Muscle layer of duodenum (tissue), 2 donors: ENCODE measurements at regions not wholly inside any gene's neighbourhood (a gene's known extent, or its start where the extent isn't known, plus 50 kb on each side); places are given as distances from the start of the nearest gene placed in this dataset.
"Not testable (repeated sequence)": the region's sequence is repeated elsewhere in the genome, so short reads cannot be mapped to it uniquely, and the experiment has no call there.

Experiments
- H3K27ac ChIP-seq: one replicate; pipeline ENCODE4 v1.7.0; 2013; ENCODE audit warnings: mild to moderate bottlenecking, low read length
- H3K27me3 ChIP-seq: one replicate; pipeline ENCODE4 v1.7.0; 2013; ENCODE audit warnings: low read depth, mild to moderate bottlenecking, control low read depth, low read length
- H3K36me3 ChIP-seq, 2 donors: one replicate each; pipeline ENCODE4 v1.7.0; 2013; ENCODE audit warnings: low read length in 2 of 2, control low read depth in 1 of 2, mild to moderate bottlenecking in 1 of 2; ENCODE audit not compliant: insufficient read depth in 2 of 2, control insufficient read depth in 1 of 2
- H3K4me1 ChIP-seq, 2 donors: one replicate each; pipeline ENCODE4 v1.7.0; 2013; ENCODE audit warnings: low read length in 2 of 2, mild to moderate bottlenecking in 2 of 2, control low read depth in 1 of 2, moderate library complexity in 1 of 2; ENCODE audit not compliant: insufficient read depth in 2 of 2, control insufficient read depth in 1 of 2
- H3K4me3 ChIP-seq, 2 donors: one replicate each; pipeline ENCODE4 v1.7.0; 2013; ENCODE audit warnings: low read length in 2 of 2, low read depth in 1 of 2, mild to moderate bottlenecking in 1 of 2
- H3K9me3 ChIP-seq, 2 donors: one replicate each; pipeline ENCODE4 v1.7.0; 2013; ENCODE audit warnings: low read length in 2 of 2, control low read depth in 1 of 2, mild to moderate bottlenecking in 1 of 2; ENCODE audit not compliant: control insufficient read depth in 1 of 2
- donor health status: healthy.

- Histone ChIP-seq H3K27me3 (no peaks in the 10 kb centered on the region), H3K4me1 (peaks cover 0 to 5% of the 10 kb centered on the region in 2 donors), H3K9me3 (no peaks in the 10 kb centered on the region), H3K27ac (no peak overlapping the region), H3K36me3 (no peaks in the 10 kb centered on the region), H3K4me3 (no peak overlapping the region)
Observed at GRCh38 chr13:33394294-33394932, 108.9 kb upstream of the STARD13 start.

GRCh38 chr13:33401238-33401637 is 115.7 kb upstream of the STARD13 start:
- H3K9me3 ChIP-seq, result no peaks in the 10 kb centered on the region
- H3K27me3 ChIP-seq, result no peaks in the 10 kb centered on the region
- no peak overlapping the region for H3K27ac ChIP-seq
- H3K4me1 ChIP-seq, result no peaks in the 10 kb centered on the region
- H3K36me3 ChIP-seq, result no peaks in the 10 kb centered on the region
- H3K4me3 ChIP-seq, result no peak overlapping the region

GRCh38 chr13:33402975-33403374 is 117.4 kb upstream of the STARD13 start:
- Histone ChIP-seq H3K4me1 (no peaks in the 10 kb centered on the region), H3K36me3 (no peaks in the 10 kb centered on the region), H3K27me3 (no peaks in the 10 kb centered on the region), H3K9me3 (no peaks in the 10 kb centered on the region), H3K4me3 (no peak overlapping the region), H3K27ac (no peak overlapping the region)

- H3K4me3 ChIP-seq, result no peak overlapping the region
- H3K27me3 ChIP-seq, result no peaks in the 10 kb centered on the region
- no peaks in the 10 kb centered on the region for H3K36me3 ChIP-seq
- H3K27ac ChIP-seq, result peak overlapping the region; percentile 12
- H3K4me1 ChIP-seq, result no peaks in the 10 kb centered on the region
- H3K9me3 ChIP-seq, result no peaks in the 10 kb centered on the region
Observed at GRCh38 chr13:33403807-33404362, 118.3 kb upstream of the STARD13 start.

- Histone ChIP-seq H3K4me3 (no peak overlapping the region), H3K27me3 (no peaks in the 10 kb centered on the region), H3K9me3 (no peaks in the 10 kb centered on the region), H3K36me3 (no peaks in the 10 kb centered on the region), H3K4me1 (no peaks in the 10 kb centered on the region), H3K27ac (no peak overlapping the region)
Observed at GRCh38 chr13:33405371-33405770, 119.8 kb upstream of the STARD13 start.

GRCh38 chr13:33409673-33410510 is 124.3 kb upstream of the STARD13 start:
- Histone ChIP-seq H3K27ac (peak overlapping the region; percentile 48), H3K27me3 (no peaks in the 10 kb centered on the region), H3K4me1 (no peaks in the 10 kb centered on the region), H3K4me3 (no peak overlapping the region), H3K36me3 (no peaks in the 10 kb centered on the region), H3K9me3 (no peaks in the 10 kb centered on the region)

- no peak overlapping the region for H3K4me3 ChIP-seq
- H3K27ac ChIP-seq, result peak overlapping the region; percentile 48
- no peaks in the 10 kb centered on the region for H3K4me1 ChIP-seq
- H3K9me3 ChIP-seq, result no peaks in the 10 kb centered on the region
- H3K27me3 ChIP-seq, result no peaks in the 10 kb centered on the region
- H3K36me3 ChIP-seq, result no peaks in the 10 kb centered on the region
Observed at GRCh38 chr13:33410619-33411018, 125.1 kb upstream of the STARD13 start.

GRCh38 chr13:33411312-33411711 is 125.8 kb upstream of the STARD13 start:
- no peaks in the 10 kb centered on the region for H3K36me3 ChIP-seq
- H3K27ac ChIP-seq, result no peak overlapping the region
- H3K4me3 ChIP-seq, result no peak overlapping the region
- no peaks in the 10 kb centered on the region for H3K27me3 ChIP-seq
- H3K4me1 ChIP-seq, result no peaks in the 10 kb centered on the region
- H3K9me3 ChIP-seq, result no peaks in the 10 kb centered on the region

GRCh38 chr13:33415822-33416221 is 130.3 kb upstream of the STARD13 start:
- H3K4me1 ChIP-seq, result no peaks in the 10 kb centered on the region
- no peaks in the 10 kb centered on the region for H3K36me3 ChIP-seq
- H3K9me3 ChIP-seq, result no peaks in the 10 kb centered on the region
- no peaks in the 10 kb centered on the region for H3K27me3 ChIP-seq
- H3K4me3 ChIP-seq, result no peak overlapping the region
- no peak overlapping the region for H3K27ac ChIP-seq

GRCh38 chr13:33418224-33418953 is 132.8 kb upstream of the STARD13 start:
- H3K27me3 ChIP-seq, H3K27ac ChIP-seq, H3K36me3 ChIP-seq, H3K4me1 ChIP-seq, H3K4me3 ChIP-seq, H3K9me3 ChIP-seq: not testable (repeated sequence)

GRCh38 chr13:33420117-33420516 is 134.6 kb upstream of the STARD13 start:
- not testable (repeated sequence) for H3K9me3 ChIP-seq, H3K36me3 ChIP-seq, H3K4me3 ChIP-seq, H3K27me3 ChIP-seq, H3K4me1 ChIP-seq, H3K27ac ChIP-seq
